GM12878 (cell line): ENCODE measurements at regions not wholly inside any gene's neighbourhood (a gene's known extent, or its start where the extent isn't known, plus 50 kb on each side); places are given as distances from the start of the nearest gene placed in this dataset.
A peak's percentile ranks its signal among the peaks of the same experiment; 100 is the strongest.

ENCODE experiments used
- BHLHE40 ChIP-seq, 2 experiments: fragments of 450-650 bp in 1 of 2; IDR thresholded peaks; 2 replicates each; pipeline ENCODE4 v1.6.1; 2011 to 2017; ENCODE audit warnings: low read depth in 2 of 2, borderline replicate concordance in 1 of 2, improper control_type of control experiment in 1 of 2, low read length in 1 of 2, mild to moderate bottlenecking in 1 of 2
- CREB1 ChIP-seq: IDR thresholded peaks from 2 replicates; pipeline ENCODE4 v1.6.1; 2012; ENCODE audit warnings: low read depth, mild to moderate bottlenecking, inconsistent platforms
- CREM ChIP-seq: IDR thresholded peaks from 2 replicates; pipeline ENCODE4 v1.6.1; 2014; ENCODE audit warnings: antibody characterized with exemption, low read depth
- GATAD2B ChIP-seq: fragments of 450-650 bp; conservative IDR thresholded peaks from 2 replicates; pipeline ENCODE4 v1.6.1; 2017; ENCODE audit warnings: low read depth, mild to moderate bottlenecking, moderate library complexity
- IKZF1 ChIP-seq: fragments of 450-650 bp; conservative IDR thresholded peaks from 2 replicates; pipeline ENCODE4 v1.6.1; 2017; ENCODE audit warnings: antibody characterized with exemption, mild to moderate bottlenecking
- KLF5 ChIP-seq: fragments of 450-650 bp; IDR thresholded peaks from 2 replicates; pipeline ENCODE4 v1.6.1; 2014; ENCODE audit warnings: mild to moderate bottlenecking; ENCODE audit not compliant: partially characterized antibody
- LARP7 ChIP-seq: fragments of 450-650 bp; IDR thresholded peaks from 2 replicates; pipeline ENCODE4 v1.6.1; 2017; ENCODE audit warnings: mild to moderate bottlenecking
- RCOR1 ChIP-seq: conservative IDR thresholded peaks from 2 replicates; pipeline ENCODE4 v1.6.1; 2012; ENCODE audit warnings: low read depth, low read length, improper control_type of control experiment
- TCF12 ChIP-seq: IDR thresholded peaks from 2 replicates; pipeline ENCODE4 v1.6.1; 2011; ENCODE audit warnings: low read depth, mild to moderate bottlenecking, low read length
- TCF7 ChIP-seq: IDR thresholded peaks from 2 replicates; pipeline ENCODE4 v1.6.1; 2014; ENCODE audit warnings: antibody characterized with exemption, borderline replicate concordance
- ZBED1 ChIP-seq: IDR thresholded peaks from 2 replicates; pipeline ENCODE4 v1.6.1; 2016; ENCODE audit warnings: borderline replicate concordance
- TF ChIP-seq, protein P1 (sequence below): fragments of 450-650 bp; IDR thresholded peaks from 2 replicates; pipeline ENCODE4 v1.6.1; 2016; ENCODE audit warnings: mild to moderate bottlenecking, moderate library complexity, borderline replicate concordance
- TF ChIP-seq, protein P2 (sequence below): IDR thresholded peaks from 2 replicates; pipeline ENCODE4 v1.6.1; 2012; ENCODE audit warnings: low read depth, low read length, improper control_type of control experiment
- TF ChIP-seq, protein P3 (sequence below): fragments of 450-650 bp; IDR thresholded peaks from 2 replicates; pipeline ENCODE4 v1.6.1; 2018; ENCODE audit warnings: mild to moderate bottlenecking, low read depth, moderate library complexity; ENCODE audit not compliant: partially characterized antibody
- TF ChIP-seq, protein P4 (sequence below): fragments of 450-650 bp; IDR thresholded peaks from 2 replicates; pipeline ENCODE4 v1.6.1; 2016; ENCODE audit warnings: mild to moderate bottlenecking
- TF ChIP-seq, protein P5 (sequence below): fragments of 450-650 bp; IDR thresholded peaks from 2 replicates; pipeline ENCODE4 v1.6.1; 2017; ENCODE audit warnings: mild to moderate bottlenecking, moderate library complexity

DNA sequence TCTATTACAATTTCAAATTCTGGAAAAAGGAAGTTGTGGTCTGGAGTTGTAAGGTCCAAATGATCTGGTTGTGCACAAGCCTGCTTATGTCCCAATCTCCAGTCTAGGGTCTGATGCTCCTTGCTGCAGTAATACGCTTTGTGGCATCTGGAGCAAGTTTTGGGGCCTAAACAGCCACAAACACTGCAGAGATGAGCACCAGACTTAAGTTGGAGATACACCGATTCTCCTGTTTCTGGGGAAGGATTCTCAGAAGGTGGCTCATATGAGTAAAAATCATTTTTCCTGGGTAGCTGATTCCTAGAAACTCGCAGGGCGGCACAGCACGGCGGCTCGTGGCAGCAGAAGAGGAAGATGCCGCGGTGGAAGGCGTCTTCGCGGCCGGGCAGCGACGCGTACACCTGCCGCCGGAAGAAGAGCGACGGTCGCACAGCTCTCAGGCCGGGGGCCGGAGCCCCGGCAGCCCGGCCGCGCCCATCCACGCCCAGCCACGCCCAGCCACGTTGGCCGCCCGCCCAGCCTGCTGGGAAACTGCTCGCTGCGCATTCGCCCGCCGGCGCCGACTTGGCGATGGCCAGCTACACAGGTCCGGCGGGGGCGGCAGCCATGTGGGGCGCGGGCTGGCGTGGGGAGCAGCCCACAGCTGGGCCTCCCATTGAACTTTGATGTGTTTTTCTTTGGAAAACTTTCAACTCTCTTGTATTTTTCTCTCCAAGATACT, 129.0 kb downstream of the ASCL4 start (continued):
- TF ChIP-seq, protein P1, sequence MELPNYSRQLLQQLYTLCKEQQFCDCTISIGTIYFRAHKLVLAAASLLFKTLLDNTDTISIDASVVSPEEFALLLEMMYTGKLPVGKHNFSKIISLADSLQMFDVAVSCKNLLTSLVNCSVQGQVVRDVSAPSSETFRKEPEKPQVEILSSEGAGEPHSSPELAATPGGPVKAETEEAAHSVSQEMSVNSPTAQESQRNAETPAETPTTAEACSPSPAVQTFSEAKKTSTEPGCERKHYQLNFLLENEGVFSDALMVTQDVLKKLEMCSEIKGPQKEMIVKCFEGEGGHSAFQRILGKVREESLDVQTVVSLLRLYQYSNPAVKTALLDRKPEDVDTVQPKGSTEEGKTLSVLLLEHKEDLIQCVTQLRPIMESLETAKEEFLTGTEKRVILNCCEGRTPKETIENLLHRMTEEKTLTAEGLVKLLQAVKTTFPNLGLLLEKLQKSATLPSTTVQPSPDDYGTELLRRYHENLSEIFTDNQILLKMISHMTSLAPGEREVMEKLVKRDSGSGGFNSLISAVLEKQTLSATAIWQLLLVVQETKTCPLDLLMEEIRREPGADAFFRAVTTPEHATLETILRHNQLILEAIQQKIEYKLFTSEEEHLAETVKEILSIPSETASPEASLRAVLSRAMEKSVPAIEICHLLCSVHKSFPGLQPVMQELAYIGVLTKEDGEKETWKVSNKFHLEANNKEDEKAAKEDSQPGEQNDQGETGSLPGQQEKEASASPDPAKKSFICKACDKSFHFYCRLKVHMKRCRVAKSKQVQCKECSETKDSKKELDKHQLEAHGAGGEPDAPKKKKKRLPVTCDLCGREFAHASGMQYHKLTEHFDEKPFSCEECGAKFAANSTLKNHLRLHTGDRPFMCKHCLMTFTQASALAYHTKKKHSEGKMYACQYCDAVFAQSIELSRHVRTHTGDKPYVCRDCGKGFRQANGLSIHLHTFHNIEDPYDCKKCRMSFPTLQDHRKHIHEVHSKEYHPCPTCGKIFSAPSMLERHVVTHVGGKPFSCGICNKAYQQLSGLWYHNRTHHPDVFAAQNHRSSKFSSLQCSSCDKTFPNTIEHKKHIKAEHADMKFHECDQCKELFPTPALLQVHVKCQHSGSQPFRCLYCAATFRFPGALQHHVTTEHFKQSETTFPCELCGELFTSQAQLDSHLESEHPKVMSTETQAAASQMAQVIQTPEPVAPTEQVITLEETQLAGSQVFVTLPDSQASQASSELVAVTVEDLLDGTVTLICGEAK = peak; percentile 16; the same call in 1 of the 2 replicates
- TF ChIP-seq CREB1 (peak; percentile 68; the same call in 1 of the 2 replicates), RCOR1 (no peak), LARP7 (peak; percentile 71), BHLHE40 (IDR thresholded peaks at IDR 0.05; ENCODE audit: borderline replicate concordance in 1 of 2, low read depth in 2 of 2, low read length in 1 of 2) (peak in 1 of 2 experiments; percentile 51; a peak in 1 of 4 replicates), CREM (peak; percentile 66), IKZF1 (peak; percentile 55), TCF12 (0 out of 2 replicates have a peak, but pooled peaks have one; percentile 16), KLF5 (no peak), TCF7 (no peak), ZBED1 (no peak), GATAD2B (peak; percentile 70; the same call in 1 of the 2 replicates)
- TF ChIP-seq, protein P2, sequence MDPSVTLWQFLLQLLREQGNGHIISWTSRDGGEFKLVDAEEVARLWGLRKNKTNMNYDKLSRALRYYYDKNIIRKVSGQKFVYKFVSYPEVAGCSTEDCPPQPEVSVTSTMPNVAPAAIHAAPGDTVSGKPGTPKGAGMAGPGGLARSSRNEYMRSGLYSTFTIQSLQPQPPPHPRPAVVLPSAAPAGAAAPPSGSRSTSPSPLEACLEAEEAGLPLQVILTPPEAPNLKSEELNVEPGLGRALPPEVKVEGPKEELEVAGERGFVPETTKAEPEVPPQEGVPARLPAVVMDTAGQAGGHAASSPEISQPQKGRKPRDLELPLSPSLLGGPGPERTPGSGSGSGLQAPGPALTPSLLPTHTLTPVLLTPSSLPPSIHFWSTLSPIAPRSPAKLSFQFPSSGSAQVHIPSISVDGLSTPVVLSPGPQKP = no peak
- TF ChIP-seq, protein P3, sequence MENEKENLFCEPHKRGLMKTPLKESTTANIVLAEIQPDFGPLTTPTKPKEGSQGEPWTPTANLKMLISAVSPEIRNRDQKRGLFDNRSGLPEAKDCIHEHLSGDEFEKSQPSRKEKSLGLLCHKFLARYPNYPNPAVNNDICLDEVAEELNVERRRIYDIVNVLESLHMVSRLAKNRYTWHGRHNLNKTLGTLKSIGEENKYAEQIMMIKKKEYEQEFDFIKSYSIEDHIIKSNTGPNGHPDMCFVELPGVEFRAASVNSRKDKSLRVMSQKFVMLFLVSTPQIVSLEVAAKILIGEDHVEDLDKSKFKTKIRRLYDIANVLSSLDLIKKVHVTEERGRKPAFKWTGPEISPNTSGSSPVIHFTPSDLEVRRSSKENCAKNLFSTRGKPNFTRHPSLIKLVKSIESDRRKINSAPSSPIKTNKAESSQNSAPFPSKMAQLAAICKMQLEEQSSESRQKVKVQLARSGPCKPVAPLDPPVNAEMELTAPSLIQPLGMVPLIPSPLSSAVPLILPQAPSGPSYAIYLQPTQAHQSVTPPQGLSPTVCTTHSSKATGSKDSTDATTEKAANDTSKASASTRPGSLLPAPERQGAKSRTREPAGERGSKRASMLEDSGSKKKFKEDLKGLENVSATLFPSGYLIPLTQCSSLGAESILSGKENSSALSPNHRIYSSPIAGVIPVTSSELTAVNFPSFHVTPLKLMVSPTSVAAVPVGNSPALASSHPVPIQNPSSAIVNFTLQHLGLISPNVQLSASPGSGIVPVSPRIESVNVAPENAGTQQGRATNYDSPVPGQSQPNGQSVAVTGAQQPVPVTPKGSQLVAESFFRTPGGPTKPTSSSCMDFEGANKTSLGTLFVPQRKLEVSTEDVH = no peak
- TF ChIP-seq, protein P4, sequence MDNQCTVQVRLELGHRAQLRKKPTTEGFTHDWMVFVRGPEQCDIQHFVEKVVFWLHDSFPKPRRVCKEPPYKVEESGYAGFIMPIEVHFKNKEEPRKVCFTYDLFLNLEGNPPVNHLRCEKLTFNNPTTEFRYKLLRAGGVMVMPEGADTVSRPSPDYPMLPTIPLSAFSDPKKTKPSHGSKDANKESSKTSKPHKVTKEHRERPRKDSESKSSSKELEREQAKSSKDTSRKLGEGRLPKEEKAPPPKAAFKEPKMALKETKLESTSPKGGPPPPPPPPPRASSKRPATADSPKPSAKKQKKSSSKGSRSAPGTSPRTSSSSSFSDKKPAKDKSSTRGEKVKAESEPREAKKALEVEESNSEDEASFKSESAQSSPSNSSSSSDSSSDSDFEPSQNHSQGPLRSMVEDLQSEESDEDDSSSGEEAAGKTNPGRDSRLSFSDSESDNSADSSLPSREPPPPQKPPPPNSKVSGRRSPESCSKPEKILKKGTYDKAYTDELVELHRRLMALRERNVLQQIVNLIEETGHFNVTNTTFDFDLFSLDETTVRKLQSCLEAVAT = peak; percentile 61
- TF ChIP-seq, protein P5, sequence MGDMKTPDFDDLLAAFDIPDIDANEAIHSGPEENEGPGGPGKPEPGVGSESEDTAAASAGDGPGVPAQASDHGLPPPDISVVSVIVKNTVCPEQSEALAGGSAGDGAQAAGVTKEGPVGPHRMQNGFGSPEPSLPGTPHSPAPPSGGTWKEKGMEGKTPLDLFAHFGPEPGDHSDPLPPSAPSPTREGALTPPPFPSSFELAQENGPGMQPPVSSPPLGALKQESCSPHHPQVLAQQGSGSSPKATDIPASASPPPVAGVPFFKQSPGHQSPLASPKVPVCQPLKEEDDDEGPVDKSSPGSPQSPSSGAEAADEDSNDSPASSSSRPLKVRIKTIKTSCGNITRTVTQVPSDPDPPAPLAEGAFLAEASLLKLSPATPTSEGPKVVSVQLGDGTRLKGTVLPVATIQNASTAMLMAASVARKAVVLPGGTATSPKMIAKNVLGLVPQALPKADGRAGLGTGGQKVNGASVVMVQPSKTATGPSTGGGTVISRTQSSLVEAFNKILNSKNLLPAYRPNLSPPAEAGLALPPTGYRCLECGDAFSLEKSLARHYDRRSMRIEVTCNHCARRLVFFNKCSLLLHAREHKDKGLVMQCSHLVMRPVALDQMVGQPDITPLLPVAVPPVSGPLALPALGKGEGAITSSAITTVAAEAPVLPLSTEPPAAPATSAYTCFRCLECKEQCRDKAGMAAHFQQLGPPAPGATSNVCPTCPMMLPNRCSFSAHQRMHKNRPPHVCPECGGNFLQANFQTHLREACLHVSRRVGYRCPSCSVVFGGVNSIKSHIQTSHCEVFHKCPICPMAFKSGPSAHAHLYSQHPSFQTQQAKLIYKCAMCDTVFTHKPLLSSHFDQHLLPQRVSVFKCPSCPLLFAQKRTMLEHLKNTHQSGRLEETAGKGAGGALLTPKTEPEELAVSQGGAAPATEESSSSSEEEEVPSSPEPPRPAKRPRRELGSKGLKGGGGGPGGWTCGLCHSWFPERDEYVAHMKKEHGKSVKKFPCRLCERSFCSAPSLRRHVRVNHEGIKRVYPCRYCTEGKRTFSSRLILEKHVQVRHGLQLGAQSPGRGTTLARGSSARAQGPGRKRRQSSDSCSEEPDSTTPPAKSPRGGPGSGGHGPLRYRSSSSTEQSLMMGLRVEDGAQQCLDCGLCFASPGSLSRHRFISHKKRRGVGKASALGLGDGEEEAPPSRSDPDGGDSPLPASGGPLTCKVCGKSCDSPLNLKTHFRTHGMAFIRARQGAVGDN = peak; percentile 87
